ENCODE measurements at regions not wholly inside any gene's neighbourhood (a gene's known extent, or its start where the extent isn't known, plus 50 kb on each side); places are given as distances from the start of the nearest gene placed in this dataset.

DNA sequence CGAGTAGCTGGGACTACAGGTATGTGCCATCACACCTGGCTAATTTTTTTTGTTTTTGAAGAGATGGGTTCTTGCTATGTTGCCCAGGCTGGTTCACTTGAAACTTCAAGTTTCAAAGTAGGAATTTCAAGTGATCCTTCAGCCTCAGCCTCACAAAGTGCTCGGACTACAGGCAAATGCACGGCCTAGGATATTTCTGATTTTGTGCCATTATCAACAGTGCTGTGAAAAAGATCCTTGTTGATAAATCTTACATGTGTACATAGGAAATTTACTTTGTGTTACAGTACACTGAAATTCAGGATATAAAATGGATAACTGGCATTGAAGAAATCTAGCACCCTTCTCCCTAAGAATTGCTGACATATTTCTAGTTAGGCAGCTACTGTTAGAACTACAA is 184.6 kb upstream of the PRDM1 start:
- TF ChIP-seq, protein P1, sequence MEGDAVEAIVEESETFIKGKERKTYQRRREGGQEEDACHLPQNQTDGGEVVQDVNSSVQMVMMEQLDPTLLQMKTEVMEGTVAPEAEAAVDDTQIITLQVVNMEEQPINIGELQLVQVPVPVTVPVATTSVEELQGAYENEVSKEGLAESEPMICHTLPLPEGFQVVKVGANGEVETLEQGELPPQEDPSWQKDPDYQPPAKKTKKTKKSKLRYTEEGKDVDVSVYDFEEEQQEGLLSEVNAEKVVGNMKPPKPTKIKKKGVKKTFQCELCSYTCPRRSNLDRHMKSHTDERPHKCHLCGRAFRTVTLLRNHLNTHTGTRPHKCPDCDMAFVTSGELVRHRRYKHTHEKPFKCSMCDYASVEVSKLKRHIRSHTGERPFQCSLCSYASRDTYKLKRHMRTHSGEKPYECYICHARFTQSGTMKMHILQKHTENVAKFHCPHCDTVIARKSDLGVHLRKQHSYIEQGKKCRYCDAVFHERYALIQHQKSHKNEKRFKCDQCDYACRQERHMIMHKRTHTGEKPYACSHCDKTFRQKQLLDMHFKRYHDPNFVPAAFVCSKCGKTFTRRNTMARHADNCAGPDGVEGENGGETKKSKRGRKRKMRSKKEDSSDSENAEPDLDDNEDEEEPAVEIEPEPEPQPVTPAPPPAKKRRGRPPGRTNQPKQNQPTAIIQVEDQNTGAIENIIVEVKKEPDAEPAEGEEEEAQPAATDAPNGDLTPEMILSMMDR (IDR thresholded peaks at IDR 0.05; ENCODE audit: low read depth, low read length, poor library complexity, severe bottlenecking), result no peak
- no peak for TF ChIP-seq EZH2phosphoT487 (IDR thresholded peaks at IDR 0.05; ENCODE audit: borderline replicate concordance, low read length)

Data from DOHH2 (cell line).